Activated CD4-positive, alpha-beta memory T cell treated with anti-CD3 and anti-CD28 coated beads for 36 hours (primary cell): ENCODE measurements at regions not wholly inside any gene's neighbourhood (a gene's known extent, or its start where the extent isn't known, plus 50 kb on each side); places are given as distances from the start of the nearest gene placed in this dataset.
"Not testable (repeated sequence)": the region's sequence is repeated elsewhere in the genome, so short reads cannot be mapped to it uniquely, and the experiment has no call there.

Experiments
- CTCF ChIA-PET: fragments of 350-600 bp; sonication (Branson Sonifier 250); formaldehyde crosslinking; loops from one replicate; lab custom pipeline; 2021; ENCODE audit warnings: antibody characterized with exemption, inconsistent platforms; lab: Charles Lee
- POLR2A ChIA-PET: fragments of 350-600 bp; sonication (Branson Sonifier 250); formaldehyde crosslinking; loops from one replicate; lab custom pipeline; 2021; ENCODE audit warnings: antibody characterized with exemption; lab: Charles Lee
- DNase-seq: peaks from one replicate; pipeline ENCODE4 v3.0.0-alpha.2; 2020
- H3K27ac Mint-ChIP-seq: one replicate; pipeline ENCODE4 v1.8.0; 2021; ENCODE audit warnings: mixed read lengths
- H3K27me3 Mint-ChIP-seq: one replicate; pipeline ENCODE4 v1.8.0; 2021; ENCODE audit warnings: mixed read lengths
- H3K36me3 Mint-ChIP-seq: one replicate; pipeline ENCODE4 v1.8.0; 2021; ENCODE audit warnings: mixed read lengths
- H3K4me1 Mint-ChIP-seq: one replicate; pipeline ENCODE4 v1.8.0; 2021; ENCODE audit warnings: low read depth, mixed read lengths
- H3K4me3 Mint-ChIP-seq: one replicate; pipeline ENCODE4 v1.8.0; 2021; ENCODE audit warnings: mild to moderate bottlenecking, mixed read lengths
- H3K9me3 Mint-ChIP-seq: one replicate; pipeline ENCODE4 v1.8.0; 2021; ENCODE audit warnings: mixed read lengths
- intact Hi-C: fragments of 100-400 bp; cut with micrococcal nuclease; formaldehyde crosslinking; loops from one replicate; pipeline ENCODE4 v1.15.1; 2023

DNA sequence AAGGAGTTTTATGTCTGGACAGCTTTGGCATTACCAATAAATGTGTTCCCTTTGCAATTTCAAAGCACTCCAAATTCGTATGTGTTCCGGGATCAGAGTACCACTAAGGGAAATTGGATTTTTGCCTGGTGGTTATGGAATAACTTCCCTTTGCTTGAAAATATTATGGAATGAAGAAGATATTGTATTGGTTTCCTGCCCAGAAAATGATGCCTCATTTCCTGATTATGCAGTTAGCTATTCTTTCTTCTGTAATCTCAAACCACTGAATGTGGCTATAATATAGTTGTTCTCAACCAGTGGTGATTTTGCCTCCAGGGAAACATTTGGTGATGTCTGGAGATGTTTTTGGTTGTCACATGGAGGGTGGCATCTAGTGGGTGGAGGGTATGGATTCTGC is 142.9 kb downstream of the PCDH7 start:
- Mint-ChIP-seq H3K36me3 (no peaks in the 10 kb centered on the region), H3K4me3 (no peak overlapping the region), H3K4me1 (no peaks in the 10 kb centered on the region), H3K9me3 (peaks cover 3% of the 10 kb centered on the region), H3K27ac (no peak overlapping the region), H3K27me3 (no peaks in the 10 kb centered on the region)
- POLR2A ChIA-PET: no interaction called here
- CTCF ChIA-PET: no interaction called here
- intact Hi-C loops: no loop called here
- DNase-seq: no peak

DNA sequence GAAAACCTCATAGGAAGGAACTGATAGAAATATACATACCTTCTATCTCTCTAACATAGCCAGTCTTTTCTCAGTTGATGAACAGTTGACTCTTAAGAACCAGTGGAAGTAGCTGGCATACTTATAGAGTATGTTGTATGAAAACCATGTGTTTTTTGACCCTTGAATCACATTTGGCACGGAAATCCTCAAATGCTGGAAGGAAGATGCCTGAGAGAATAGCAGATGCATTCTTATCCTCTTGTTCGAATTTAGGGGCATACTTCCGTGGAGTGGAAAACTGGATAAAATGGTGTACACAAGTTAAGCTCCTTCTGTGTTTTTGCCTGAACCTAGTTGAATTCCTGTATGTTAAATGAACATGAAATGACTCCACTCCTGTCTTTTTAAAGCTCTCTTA is 145.5 kb downstream of the PCDH7 start:
- ChIA-PET CTCF (no interaction called here), POLR2A (no interaction called here)
- Mint-ChIP-seq H3K9me3 (peaks cover 7% of the 10 kb centered on the region), H3K27ac (no peak overlapping the region), H3K4me1 (no peaks in the 10 kb centered on the region), H3K36me3 (no peaks in the 10 kb centered on the region), H3K4me3 (no peak overlapping the region), H3K27me3 (no peaks in the 10 kb centered on the region)
- DNase-seq: no peak
- intact Hi-C loops: no loop called here

DNA sequence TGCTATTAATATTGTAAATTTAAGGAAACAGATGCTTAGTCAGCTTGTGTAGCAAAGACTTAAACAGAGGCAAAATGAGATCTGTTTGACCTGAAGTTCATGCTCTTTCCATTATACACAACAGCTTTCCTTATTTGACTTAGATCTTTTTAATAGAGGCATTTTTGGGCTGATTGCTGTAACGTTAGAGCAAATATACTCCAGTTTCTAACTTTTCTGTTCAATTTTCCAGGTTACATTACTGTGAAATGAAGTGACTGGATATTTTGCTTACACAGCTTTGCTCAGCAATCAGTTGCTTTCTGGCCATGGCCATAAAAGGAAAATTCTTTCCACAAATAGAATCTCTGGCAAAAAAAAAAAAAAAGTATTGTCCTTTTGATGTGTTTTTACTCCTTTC is 146.2 kb downstream of the PCDH7 start:
- Mint-ChIP-seq H3K9me3 (peaks cover 9% of the 10 kb centered on the region), H3K27me3 (no peaks in the 10 kb centered on the region), H3K27ac (no peak overlapping the region), H3K36me3 (no peaks in the 10 kb centered on the region), H3K4me1 (no peaks in the 10 kb centered on the region), H3K4me3 (no peak overlapping the region)
- ChIA-PET POLR2A (no interaction called here), CTCF (no interaction called here)
- intact Hi-C loops: no loop called here
- DNase-seq: no peak

DNA sequence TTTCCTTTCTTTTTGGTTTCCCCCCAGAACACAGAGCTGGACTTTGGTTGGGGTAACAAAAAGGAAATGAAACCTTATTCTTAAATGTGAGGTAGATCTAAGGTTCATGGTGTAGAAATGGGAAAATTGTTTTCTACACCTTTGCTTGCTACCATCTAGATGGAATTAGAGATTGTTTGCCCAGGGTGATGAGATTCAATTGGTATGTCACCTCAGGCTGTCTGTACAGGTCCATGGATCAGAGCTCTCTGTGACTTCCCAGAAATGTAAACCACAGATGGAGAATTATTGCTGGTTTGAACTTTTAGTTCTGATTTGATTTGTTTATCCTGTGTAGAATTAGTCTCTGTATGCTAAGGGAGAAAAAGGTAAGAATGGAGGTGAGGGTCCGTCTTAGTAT is 146.7 kb downstream of the PCDH7 start:
- Mint-ChIP-seq H3K36me3 (no peaks in the 10 kb centered on the region), H3K4me1 (no peaks in the 10 kb centered on the region), H3K9me3 (peaks cover 12% of the 10 kb centered on the region), H3K27me3 (no peaks in the 10 kb centered on the region), H3K27ac (no peak overlapping the region), H3K4me3 (no peak overlapping the region)
- DNase-seq: no peak
- intact Hi-C loops: no loop called here
- ChIA-PET POLR2A (no interaction called here), CTCF (no interaction called here)

DNA sequence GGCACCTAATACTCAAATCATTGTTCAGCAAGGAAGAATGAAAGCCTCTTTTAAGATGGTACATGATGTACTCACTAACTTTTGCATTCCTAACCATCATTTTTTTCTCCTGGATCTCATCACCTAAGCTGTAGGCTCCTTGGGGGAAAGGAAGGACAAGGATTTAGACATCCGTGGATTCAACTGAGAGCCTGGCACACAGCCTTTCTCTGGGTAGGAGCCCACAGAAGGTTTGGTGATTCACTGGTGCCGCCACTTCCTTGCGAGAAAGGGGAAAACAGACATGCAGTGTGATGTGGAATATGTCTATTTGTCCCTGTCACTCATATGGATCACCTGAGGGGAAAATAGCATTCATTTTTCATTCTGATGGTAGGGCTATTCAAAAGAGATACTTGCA is 147.3 kb downstream of the PCDH7 start:
- no peak for DNase-seq
- no peaks in the 10 kb centered on the region for H3K4me1 Mint-ChIP-seq
- no peaks in the 10 kb centered on the region for H3K27me3 Mint-ChIP-seq
- peaks cover 12% of the 10 kb centered on the region for H3K9me3 Mint-ChIP-seq
- ChIA-PET CTCF (no interaction called here), POLR2A (no interaction called here)
- H3K36me3 Mint-ChIP-seq: no peaks in the 10 kb centered on the region
- intact Hi-C loops: no loop called here
- H3K4me3 Mint-ChIP-seq: no peak overlapping the region
- no peak overlapping the region for H3K27ac Mint-ChIP-seq

DNA sequence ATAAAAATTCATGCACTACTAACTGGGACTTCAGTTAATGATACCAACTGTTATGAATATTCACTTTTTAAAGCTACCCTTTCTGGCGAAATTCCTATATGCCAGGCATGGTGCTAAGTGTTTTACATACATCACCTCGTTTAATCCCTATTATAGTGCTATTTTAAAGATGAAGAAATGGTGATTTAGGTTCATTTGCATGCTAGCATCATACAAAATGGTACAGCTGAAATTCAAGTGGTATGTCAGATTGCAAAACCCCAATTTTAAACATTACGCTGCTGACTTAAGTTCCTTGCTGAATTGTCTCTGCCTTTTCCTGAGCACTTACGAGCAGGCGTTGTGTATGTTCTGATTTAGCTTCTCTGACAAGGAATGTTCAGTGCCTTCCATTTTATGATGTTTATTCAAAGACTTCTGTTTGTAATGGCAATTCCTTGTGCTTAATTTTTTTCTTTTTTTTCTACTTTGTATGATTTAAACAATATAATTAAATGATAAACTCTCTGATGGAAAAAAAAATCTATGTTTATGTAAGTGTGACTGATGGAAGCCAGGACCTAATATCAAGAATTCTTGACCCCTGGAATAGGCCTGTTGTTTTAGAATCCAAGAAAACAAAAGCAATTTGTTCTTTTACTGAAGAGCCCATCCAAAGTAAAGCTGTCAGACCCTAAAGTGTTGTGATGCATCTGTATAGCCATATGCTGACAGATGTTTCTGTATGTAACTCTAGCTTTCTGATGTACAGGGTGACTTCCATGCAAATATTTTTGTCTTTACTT is 148.1 kb downstream of the PCDH7 start:
- Mint-ChIP-seq H3K27ac (no peak overlapping the region), H3K4me1 (no peaks in the 10 kb centered on the region), H3K27me3 (no peaks in the 10 kb centered on the region), H3K4me3 (no peak overlapping the region), H3K36me3 (no peaks in the 10 kb centered on the region), H3K9me3 (peaks cover 14% of the 10 kb centered on the region)
- intact Hi-C loops: no loop called here
- CTCF ChIA-PET: no interaction called here
- POLR2A ChIA-PET: no interaction called here
- DNase-seq: no peak

DNA sequence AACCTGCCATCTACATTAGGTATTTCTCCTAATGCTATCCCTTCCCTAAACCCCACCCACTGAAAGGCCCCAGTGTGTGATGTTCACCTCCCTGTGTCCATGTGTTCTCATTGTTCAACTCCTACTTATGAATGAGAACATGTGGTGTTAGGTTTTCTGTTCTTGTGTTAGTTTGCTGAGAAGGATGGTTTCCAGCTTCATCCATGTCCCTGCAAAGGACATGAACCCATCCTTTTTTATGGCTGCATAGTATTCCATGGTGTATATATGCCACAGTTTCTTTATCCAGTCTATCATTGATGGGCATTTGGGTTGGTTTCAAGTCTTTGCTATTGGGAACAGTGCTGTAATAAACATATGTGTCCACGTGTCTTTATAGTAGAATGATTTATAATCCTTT is 149.2 kb downstream of the PCDH7 start:
- H3K4me1 Mint-ChIP-seq, DNase-seq, H3K27me3 Mint-ChIP-seq, H3K4me3 Mint-ChIP-seq, H3K27ac Mint-ChIP-seq, POLR2A ChIA-PET, intact Hi-C loops, CTCF ChIA-PET, H3K36me3 Mint-ChIP-seq: not testable (repeated sequence)
- H3K9me3 Mint-ChIP-seq: peaks cover 14% of the 10 kb centered on the region

DNA sequence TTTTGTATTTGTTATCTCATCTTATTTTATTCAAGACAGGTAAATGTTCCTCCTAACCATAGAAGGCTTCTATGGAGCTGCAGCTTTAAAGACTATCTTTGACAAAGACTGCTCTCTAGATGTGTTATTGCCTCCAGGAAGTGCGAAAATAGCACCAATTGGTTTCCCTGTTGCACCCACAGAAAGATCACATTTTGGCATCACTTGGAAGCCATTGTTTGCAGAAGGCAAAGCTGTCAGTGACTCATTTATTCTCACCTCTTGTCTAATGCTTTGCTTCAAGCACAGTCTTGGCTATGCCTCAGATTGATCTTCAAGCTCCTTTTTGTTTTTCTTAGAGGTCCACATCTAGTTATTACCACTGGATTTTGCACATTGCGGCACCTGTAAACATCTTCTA is 150.3 kb downstream of the PCDH7 start:
- ChIA-PET CTCF (interaction anchor here (0.6 kb wide), 1 partner anchor 1405 kb away, joined by 3 read pairs; no protein-coding TSS in a partner anchor), POLR2A (no interaction called here)
- Mint-ChIP-seq H3K27ac (no peak overlapping the region), H3K9me3 (peaks cover 18% of the 10 kb centered on the region), H3K4me3 (no peak overlapping the region), H3K36me3 (no peaks in the 10 kb centered on the region), H3K27me3 (no peaks in the 10 kb centered on the region), H3K4me1 (no peaks in the 10 kb centered on the region)
- intact Hi-C loops: no loop called here
- DNase-seq: no peak

DNA sequence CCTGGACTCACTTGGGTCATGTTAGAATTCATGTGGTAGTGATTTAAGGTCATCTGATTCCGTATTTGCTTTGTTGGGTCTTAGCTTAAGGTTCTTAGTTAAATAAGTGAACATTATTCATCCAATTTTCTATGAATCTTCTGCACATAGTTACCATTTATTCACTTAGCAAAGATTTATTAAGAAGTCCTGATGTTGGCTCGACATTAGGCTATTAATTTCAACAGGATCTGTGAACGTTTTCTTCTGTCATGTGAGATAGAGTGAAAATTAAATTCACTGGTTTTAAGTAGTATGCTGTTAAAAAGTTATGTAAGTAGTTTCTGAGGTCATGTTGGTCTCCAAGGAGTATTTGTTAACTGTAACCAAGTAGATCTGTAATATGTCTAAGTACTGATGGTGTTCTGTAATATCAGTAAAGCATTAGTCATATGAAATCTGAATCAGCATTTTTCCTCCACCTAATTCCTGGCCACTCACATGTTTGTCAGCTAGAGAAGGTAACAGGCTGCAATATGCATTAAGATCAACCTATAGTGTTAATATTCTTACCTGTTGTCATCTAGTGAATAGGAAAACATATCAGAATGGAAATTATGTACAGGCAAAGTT is 155.6 kb downstream of the PCDH7 start:
- intact Hi-C loops: no loop called here
- H3K27me3 Mint-ChIP-seq: no peaks in the 10 kb centered on the region

DNA sequence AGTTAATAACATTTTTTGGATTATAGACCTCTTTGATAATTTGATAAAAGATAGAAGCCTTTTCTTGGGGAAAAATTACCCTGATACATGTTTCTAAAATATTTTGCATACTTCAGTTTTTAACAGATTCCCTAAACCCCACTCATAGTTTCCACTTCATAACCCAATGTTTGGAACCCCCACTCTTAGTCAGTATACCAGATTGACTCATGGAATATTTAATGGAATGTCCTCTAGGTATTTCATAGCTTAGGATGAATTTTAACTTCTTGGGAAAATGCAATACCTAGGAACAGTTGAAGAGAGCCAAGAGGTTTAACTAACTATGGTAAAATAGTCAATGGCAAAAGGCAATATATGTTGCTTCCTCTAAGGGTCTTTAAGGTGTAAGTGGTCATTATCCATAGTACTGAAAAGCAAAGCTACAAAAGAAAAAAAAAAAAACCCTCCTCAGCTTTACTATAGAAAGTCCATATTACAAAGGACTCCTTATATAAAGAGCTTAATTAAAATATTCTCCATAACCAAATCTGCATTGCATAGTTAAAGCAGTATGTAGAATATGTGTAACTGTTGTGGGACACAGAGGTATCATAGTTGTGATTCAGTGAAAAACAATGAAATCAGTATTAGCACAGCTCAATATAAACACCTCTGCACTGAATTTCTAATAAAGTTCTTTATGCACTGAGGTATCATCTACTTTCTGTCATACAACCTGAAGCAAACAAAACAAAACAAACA is 159.9 kb downstream of the PCDH7 start:
- no peaks in the 10 kb centered on the region for H3K4me1 Mint-ChIP-seq
- ChIA-PET POLR2A (no interaction called here), CTCF (no interaction called here)
- H3K9me3 Mint-ChIP-seq: peaks cover 8% of the 10 kb centered on the region
- no peaks in the 10 kb centered on the region for H3K36me3 Mint-ChIP-seq
- no peaks in the 10 kb centered on the region for H3K27me3 Mint-ChIP-seq
- no peak overlapping the region for H3K27ac Mint-ChIP-seq
- H3K4me3 Mint-ChIP-seq: no peak overlapping the region
- intact Hi-C loops: no loop called here
- no peak for DNase-seq

More for the DNA sequence above, 155.6 kb downstream of the PCDH7 start:
- no peak for DNase-seq
- Mint-ChIP-seq H3K9me3 (peaks cover 11% of the 10 kb centered on the region), H3K4me3 (no peak overlapping the region), H3K36me3 (no peaks in the 10 kb centered on the region), H3K4me1 (no peaks in the 10 kb centered on the region), H3K27ac (no peak overlapping the region)
- CTCF ChIA-PET: no interaction called here
- POLR2A ChIA-PET: no interaction called here

DNA sequence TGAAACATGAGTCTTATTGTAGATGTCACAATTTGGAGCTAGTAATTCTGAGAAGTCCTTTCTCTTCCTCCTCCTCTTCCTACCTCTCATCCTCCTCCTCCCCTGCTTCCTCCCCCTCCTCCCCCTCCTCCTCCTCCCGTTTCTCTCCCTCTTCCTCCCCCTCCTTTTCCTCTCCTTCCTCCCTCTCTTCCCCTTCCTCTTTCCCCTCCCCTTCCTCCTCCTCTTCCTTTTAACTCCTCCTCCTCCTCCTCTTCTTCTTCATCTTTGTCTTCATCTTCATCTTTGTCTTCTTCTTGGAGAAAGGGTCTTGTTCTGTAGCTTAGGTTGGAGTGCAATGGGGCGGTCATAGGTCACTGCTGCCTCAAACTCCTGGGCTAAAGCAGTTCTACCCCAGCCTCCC is 161.8 kb downstream of the PCDH7 start:
- no peak overlapping the region for H3K4me3 Mint-ChIP-seq
- no peaks in the 10 kb centered on the region for H3K27me3 Mint-ChIP-seq
- peaks cover 10% of the 10 kb centered on the region for H3K9me3 Mint-ChIP-seq
- no peaks in the 10 kb centered on the region for H3K36me3 Mint-ChIP-seq
- ChIA-PET POLR2A (no interaction called here), CTCF (no interaction called here)
- H3K27ac Mint-ChIP-seq: no peak overlapping the region
- DNase-seq: no peak
- no peaks in the 10 kb centered on the region for H3K4me1 Mint-ChIP-seq
- intact Hi-C loops: no loop called here

DNA sequence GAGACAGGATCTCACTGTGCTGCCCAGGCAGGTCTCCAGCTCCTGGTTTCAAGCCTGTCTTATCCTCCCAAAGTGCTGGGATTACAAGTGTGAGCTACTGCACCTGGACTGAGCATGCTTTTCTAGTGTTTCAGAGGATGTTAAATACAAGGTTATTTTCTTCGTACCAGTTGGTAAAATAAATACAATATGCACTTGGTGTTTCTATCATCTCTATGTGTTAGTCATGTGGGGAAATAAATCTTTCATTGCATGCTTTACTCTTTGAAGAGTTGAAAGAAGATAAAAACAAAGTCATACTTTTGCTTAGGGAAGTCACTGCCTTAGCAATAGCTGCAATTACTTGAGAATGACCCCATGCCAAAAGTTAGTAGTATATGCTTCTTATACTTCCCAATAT is 162.3 kb downstream of the PCDH7 start:
- Mint-ChIP-seq H3K27me3 (no peaks in the 10 kb centered on the region), H3K4me3 (no peak overlapping the region), H3K4me1 (no peaks in the 10 kb centered on the region), H3K36me3 (no peaks in the 10 kb centered on the region), H3K27ac (no peak overlapping the region), H3K9me3 (peaks cover 10% of the 10 kb centered on the region)
- DNase-seq: no peak
- intact Hi-C loops: no loop called here
- ChIA-PET POLR2A (no interaction called here), CTCF (no interaction called here)
